ENCODE measurements at regions not wholly inside any gene's neighbourhood (a gene's known extent, or its start where the extent isn't known, plus 50 kb on each side); places are given as distances from the start of the nearest gene placed in this dataset.
A peak's percentile ranks its signal among the peaks of the same experiment; 100 is the strongest.

DNA sequence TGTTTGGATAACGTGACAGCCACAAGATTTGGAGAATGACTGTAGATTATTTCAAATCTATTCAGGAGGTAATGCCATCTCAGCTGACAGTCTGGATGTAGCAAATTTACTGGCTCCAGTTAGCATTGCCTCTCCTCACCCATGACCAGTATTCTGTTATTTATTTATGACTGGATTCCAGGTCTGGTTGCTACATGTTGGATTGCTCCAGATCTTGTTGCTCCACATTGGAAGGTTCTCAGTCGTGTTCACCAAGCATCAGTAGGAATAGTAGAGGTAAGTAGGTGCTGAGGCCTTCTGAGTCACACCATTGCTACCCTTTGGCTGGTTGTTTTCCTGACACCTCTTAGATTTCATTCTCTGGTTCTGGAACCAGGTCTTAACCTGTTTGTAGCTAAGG is 69.5 kb upstream of the ELOVL5 start:
- TF ChIP-seq, protein P1, sequence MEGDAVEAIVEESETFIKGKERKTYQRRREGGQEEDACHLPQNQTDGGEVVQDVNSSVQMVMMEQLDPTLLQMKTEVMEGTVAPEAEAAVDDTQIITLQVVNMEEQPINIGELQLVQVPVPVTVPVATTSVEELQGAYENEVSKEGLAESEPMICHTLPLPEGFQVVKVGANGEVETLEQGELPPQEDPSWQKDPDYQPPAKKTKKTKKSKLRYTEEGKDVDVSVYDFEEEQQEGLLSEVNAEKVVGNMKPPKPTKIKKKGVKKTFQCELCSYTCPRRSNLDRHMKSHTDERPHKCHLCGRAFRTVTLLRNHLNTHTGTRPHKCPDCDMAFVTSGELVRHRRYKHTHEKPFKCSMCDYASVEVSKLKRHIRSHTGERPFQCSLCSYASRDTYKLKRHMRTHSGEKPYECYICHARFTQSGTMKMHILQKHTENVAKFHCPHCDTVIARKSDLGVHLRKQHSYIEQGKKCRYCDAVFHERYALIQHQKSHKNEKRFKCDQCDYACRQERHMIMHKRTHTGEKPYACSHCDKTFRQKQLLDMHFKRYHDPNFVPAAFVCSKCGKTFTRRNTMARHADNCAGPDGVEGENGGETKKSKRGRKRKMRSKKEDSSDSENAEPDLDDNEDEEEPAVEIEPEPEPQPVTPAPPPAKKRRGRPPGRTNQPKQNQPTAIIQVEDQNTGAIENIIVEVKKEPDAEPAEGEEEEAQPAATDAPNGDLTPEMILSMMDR (IDR thresholded peaks at IDR 0.05; ENCODE audit: unreplicated experiment) = no peak
- H3K4me1 Mint-ChIP-seq (ENCODE audit: unreplicated experiment) = no peaks in the 10 kb centered on the region
- H3K9me3 Mint-ChIP-seq (ENCODE audit: unreplicated experiment) = no peaks in the 10 kb centered on the region
- peaks cover 3% of the 10 kb centered on the region for H3K27me3 Mint-ChIP-seq (ENCODE audit: unreplicated experiment)
- DNase-seq (ENCODE audit: low spot score) = no peak
- H3K36me3 Mint-ChIP-seq (ENCODE audit: low read depth, unreplicated experiment) = no peaks in the 10 kb centered on the region
- no peak overlapping the region for H3K4me3 Mint-ChIP-seq (ENCODE audit: unreplicated experiment)
- no peak overlapping the region for H3K27ac Mint-ChIP-seq (ENCODE audit: unreplicated experiment)

DNA sequence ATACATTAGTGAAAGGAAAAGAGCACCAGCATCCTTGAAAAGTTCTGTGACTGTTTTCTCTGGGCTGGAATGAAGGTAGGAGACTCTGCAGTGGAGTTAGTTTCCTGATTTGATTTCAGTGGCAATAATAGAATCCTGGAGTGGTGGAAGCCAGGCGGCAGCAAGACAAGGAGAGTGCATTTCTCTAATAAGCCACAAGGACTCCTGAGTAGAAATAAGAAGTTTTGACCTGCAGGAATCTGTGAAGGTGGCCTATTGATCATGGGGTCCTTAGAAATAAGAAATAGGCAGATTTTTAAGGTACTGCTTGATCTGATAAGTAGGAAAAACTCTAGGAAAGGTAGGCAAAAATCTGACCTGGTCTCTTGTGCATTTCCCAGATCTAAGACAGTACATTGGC is 68.4 kb upstream of the ELOVL5 start:
- Mint-ChIP-seq H3K4me3 (ENCODE audit: unreplicated experiment) (no peak overlapping the region), H3K27me3 (ENCODE audit: unreplicated experiment) (peaks cover 3% of the 10 kb centered on the region)
- DNase-seq (ENCODE audit: low spot score) = no peak

GRCh38 chr6:53413326-53413725 is 64.6 kb upstream of the ELOVL5 start:
- Mint-ChIP-seq H3K36me3 (ENCODE audit: low read depth, unreplicated experiment) (no peaks in the 10 kb centered on the region), H3K9me3 (ENCODE audit: unreplicated experiment) (no peaks in the 10 kb centered on the region), H3K4me1 (ENCODE audit: unreplicated experiment) (no peaks in the 10 kb centered on the region), H3K27me3 (ENCODE audit: unreplicated experiment) (no peaks in the 10 kb centered on the region), H3K4me3 (ENCODE audit: unreplicated experiment) (no peak overlapping the region), H3K27ac (ENCODE audit: unreplicated experiment) (no peak overlapping the region)
- TF ChIP-seq, protein P1 (IDR thresholded peaks at IDR 0.05; ENCODE audit: unreplicated experiment) = no peak
- DNase-seq (ENCODE audit: low spot score) = no peak

More for the DNA sequence above, 68.4 kb upstream of the ELOVL5 start:
- Mint-ChIP-seq H3K27ac (ENCODE audit: unreplicated experiment) (no peak overlapping the region), H3K36me3 (ENCODE audit: low read depth, unreplicated experiment) (no peaks in the 10 kb centered on the region), H3K9me3 (ENCODE audit: unreplicated experiment) (no peaks in the 10 kb centered on the region), H3K4me1 (ENCODE audit: unreplicated experiment) (no peaks in the 10 kb centered on the region)
- TF ChIP-seq, protein P1 (IDR thresholded peaks at IDR 0.05; ENCODE audit: unreplicated experiment) = peak; percentile 20

DNA sequence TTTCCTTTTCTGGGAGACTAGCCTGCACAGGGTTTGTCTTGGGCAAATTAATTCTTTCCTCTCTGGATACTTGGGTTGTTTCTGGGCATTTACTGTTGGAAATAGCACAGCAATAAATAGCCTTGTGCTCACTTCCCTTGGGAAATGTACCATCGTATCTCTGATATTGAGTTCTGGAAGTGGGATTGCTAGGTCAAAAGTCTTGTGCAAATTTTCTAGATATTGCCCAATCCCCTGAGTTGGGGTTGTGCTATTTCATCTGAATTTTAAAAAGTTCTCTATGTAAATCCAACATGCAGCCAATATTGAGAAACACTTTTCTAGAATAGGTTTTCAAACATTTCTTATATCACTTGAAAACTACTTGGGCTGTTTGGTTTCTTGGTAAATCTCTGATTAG is 64.0 kb upstream of the ELOVL5 start:
- DNase-seq (ENCODE audit: low spot score) = no peak
- Mint-ChIP-seq H3K36me3 (ENCODE audit: low read depth, unreplicated experiment) (no peaks in the 10 kb centered on the region), H3K9me3 (ENCODE audit: unreplicated experiment) (no peaks in the 10 kb centered on the region), H3K27me3 (ENCODE audit: unreplicated experiment) (no peaks in the 10 kb centered on the region), H3K4me1 (ENCODE audit: unreplicated experiment) (no peaks in the 10 kb centered on the region), H3K27ac (ENCODE audit: unreplicated experiment) (no peak overlapping the region), H3K4me3 (ENCODE audit: unreplicated experiment) (no peak overlapping the region)
- TF ChIP-seq, protein P1 (IDR thresholded peaks at IDR 0.05; ENCODE audit: unreplicated experiment) = no peak

DNA sequence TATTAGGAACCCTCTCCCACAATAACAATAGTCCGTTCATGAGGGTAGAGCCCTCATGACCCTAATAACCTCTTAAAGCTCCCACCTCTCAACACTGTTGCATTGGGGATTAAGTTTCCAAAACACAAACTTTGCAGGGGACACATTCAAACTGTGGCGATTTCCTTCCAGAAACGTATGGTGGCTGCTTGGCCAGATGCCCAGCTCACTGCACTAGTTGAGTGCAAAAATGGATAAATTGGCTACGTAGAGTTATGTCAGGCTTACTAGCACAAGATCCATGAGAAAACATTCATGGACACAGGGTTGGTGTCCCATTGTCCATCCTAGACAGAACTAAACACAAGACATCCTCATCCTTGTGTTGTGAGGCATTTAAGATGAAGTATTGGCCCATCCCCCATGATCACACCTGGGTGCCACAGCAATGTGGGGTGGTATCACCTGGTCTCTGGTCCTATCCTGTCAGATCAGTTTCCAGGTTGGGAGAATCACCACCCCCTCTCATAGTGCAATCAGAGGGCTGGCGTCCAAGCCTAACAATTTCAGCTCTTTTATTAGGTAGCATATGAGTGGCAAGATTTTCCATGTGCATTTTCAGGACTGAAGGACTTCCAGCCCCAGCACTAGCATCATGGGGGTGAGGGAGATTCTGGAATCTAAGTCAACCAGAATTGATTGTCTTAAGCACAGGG is 63.4 kb upstream of the ELOVL5 start:
- Mint-ChIP-seq H3K9me3 (ENCODE audit: unreplicated experiment) (no peaks in the 10 kb centered on the region), H3K27ac (ENCODE audit: unreplicated experiment) (no peak overlapping the region), H3K4me3 (ENCODE audit: unreplicated experiment) (no peak overlapping the region), H3K36me3 (ENCODE audit: low read depth, unreplicated experiment) (no peaks in the 10 kb centered on the region), H3K27me3 (ENCODE audit: unreplicated experiment) (no peaks in the 10 kb centered on the region), H3K4me1 (ENCODE audit: unreplicated experiment) (no peaks in the 10 kb centered on the region)
- DNase-seq (ENCODE audit: low spot score) = no peak
- TF ChIP-seq, protein P1 (IDR thresholded peaks at IDR 0.05; ENCODE audit: unreplicated experiment) = no peak
